ENCODE measurements at regions not wholly inside any gene's neighbourhood (a gene's known extent, or its start where the extent isn't known, plus 50 kb on each side); places are given as distances from the start of the nearest gene placed in this dataset.
"Not testable (repeated sequence)": the region's sequence is repeated elsewhere in the genome, so short reads cannot be mapped to it uniquely, and the experiment has no call there.

DNA sequence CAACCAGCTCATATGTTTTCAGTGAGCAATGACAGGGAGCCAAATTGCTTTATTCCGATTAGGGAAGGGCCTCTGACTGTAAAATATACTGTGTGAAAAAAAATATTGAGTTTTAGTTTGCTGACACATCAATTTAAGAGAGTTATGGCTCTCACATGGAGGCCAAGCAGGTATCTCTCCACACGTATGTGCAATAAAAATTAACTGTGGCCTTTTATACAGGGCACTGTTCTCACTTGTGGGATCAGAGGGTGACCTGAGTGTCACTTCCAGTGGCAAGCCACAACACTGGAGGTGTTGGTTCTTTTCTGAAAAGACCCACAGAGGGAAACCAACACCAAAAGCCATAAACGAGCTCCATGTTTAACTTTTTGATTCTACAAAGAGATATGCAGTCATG lies 462.8 kb downstream of the MID1IP1 start:
- Histone ChIP-seq H3K27me3 (no peaks in the 10 kb centered on the region), H3K4me3 (no peak overlapping the region), H3K27ac (no peak overlapping the region), H3K9me3 (no peaks in the 10 kb centered on the region), H3K4me1 (no peaks in the 10 kb centered on the region), H3K36me3 (replicated peaks in 1 of 2; ENCODE audit: insufficient read depth in 1 of 2, low read depth in 2 of 2) (no peaks in the 10 kb centered on the region)
- WGBS, 2 donors: 57 to 67% methylated on average over 3 of the region's 3 CpGs
- TF ChIP-seq POLR2A (IDR thresholded peaks at IDR 0.05): no peak
- TF ChIP-seq, protein P1, sequence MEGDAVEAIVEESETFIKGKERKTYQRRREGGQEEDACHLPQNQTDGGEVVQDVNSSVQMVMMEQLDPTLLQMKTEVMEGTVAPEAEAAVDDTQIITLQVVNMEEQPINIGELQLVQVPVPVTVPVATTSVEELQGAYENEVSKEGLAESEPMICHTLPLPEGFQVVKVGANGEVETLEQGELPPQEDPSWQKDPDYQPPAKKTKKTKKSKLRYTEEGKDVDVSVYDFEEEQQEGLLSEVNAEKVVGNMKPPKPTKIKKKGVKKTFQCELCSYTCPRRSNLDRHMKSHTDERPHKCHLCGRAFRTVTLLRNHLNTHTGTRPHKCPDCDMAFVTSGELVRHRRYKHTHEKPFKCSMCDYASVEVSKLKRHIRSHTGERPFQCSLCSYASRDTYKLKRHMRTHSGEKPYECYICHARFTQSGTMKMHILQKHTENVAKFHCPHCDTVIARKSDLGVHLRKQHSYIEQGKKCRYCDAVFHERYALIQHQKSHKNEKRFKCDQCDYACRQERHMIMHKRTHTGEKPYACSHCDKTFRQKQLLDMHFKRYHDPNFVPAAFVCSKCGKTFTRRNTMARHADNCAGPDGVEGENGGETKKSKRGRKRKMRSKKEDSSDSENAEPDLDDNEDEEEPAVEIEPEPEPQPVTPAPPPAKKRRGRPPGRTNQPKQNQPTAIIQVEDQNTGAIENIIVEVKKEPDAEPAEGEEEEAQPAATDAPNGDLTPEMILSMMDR (IDR thresholded peaks at IDR 0.05): no peak
- DNase-seq (no peak), ATAC-seq (no peak)
- intact Hi-C loops (cut with DNase I): no loop called here

DNA sequence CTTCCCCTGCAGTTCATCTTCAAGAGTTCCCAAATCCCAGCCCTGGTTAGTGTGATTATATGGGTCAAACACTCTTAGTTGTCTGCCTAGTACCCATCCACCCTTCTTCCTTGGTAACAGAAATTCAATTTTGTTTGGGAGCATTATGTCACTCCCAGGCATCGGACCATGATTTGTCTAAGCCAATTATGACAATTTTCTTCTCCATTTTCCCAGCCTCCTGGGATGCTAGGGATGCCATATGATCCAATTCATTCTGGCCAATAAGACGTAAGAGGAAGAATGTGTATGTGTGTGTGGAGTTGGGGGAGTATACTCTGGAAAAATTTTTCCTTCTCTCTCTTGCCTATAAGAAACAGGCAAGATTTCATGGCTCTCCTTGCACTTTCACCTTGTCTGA lies 465.9 kb downstream of the MID1IP1 start:
- no peaks in the 10 kb centered on the region for H3K27me3 ChIP-seq
- ATAC-seq (no peak), DNase-seq (no peak)
- no peaks in the 10 kb centered on the region for H3K4me1 ChIP-seq
- TF ChIP-seq POLR2A (IDR thresholded peaks at IDR 0.05): no peak
- TF ChIP-seq, protein P1 (IDR thresholded peaks at IDR 0.05): no peak
- H3K27ac ChIP-seq: no peak overlapping the region
- H3K9me3 ChIP-seq: no peaks in the 10 kb centered on the region
- H3K36me3 ChIP-seq (replicated peaks in 1 of 2; ENCODE audit: insufficient read depth in 1 of 2, low read depth in 2 of 2): no peaks in the 10 kb centered on the region
- WGBS, 2 donors: 73 to 83% methylated on average over 2 of the region's 2 CpGs
- H3K4me3 ChIP-seq: no peak overlapping the region
- intact Hi-C loops (cut with DNase I): no loop called here

DNA sequence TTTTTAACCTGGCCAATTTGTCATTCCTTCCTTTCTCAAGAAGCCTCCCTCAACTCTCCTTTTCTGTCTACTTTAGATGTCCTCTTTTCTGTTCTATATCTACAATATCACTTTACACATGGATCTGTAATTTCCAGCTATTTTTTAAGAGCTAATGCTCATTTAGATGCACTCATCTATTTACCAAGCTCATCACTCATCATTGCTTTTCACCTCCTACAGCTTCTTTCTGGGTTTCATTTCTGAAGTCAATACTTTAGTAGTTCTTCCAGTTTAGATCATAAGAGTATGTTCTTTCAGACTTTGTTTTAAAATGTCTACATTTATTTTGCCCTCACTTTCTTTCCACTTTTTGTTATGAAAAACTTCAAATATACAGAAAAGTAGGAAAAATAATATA lies 466.9 kb downstream of the MID1IP1 start:
- H3K27me3 ChIP-seq: no peaks in the 10 kb centered on the region
- no peaks in the 10 kb centered on the region for H3K36me3 ChIP-seq (replicated peaks in 1 of 2; ENCODE audit: insufficient read depth in 1 of 2, low read depth in 2 of 2)
- ATAC-seq (no peak), DNase-seq (no peak)
- H3K4me1 ChIP-seq: no peaks in the 10 kb centered on the region
- H3K27ac ChIP-seq: no peak overlapping the region
- no peaks in the 10 kb centered on the region for H3K9me3 ChIP-seq
- H3K4me3 ChIP-seq: no peak overlapping the region
- intact Hi-C loops (cut with DNase I): no loop called here
- TF ChIP-seq, protein P1 (IDR thresholded peaks at IDR 0.05): no peak
- TF ChIP-seq POLR2A (IDR thresholded peaks at IDR 0.05): no peak

DNA sequence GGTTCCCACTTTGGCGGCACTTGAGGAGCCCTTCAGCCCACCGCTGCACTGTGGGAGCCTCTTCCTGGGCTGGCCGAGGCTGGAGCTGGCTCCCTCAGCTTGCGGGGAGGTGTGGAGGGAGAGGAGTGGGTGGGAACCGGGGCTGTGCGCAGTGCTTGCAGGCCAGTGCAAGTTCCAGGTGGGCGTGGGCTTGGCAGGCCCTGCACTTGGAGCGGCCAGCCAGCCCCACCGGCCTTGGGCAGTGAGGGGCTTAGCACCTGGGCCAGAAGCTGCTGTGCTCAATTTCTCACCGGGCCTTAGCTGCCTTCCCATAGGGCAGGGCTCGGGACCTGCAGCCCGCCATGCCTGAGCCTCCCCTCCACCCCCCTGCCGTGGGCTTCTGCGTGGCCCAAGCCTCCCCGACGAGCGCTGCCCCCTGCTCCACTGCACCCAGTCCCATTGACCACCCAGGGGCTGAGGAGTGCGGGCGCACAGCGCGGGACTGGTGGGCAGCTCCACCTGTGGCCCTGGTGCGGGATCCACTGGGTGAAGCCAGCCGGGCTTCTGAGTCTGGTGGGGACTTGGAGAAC lies 474.3 kb downstream of the MID1IP1 start:
- H3K4me3 ChIP-seq: no peak overlapping the region
- TF ChIP-seq, protein P1 (IDR thresholded peaks at IDR 0.05): no peak
- no peak for TF ChIP-seq POLR2A (IDR thresholded peaks at IDR 0.05)
- H3K4me1 ChIP-seq: no peaks in the 10 kb centered on the region
- intact Hi-C loops (cut with DNase I): no loop called here
- no peak overlapping the region for H3K27ac ChIP-seq
- ATAC-seq: no peak
- H3K9me3 ChIP-seq: no peaks in the 10 kb centered on the region
- no peak for DNase-seq
- no peaks in the 10 kb centered on the region for H3K36me3 ChIP-seq (replicated peaks in 1 of 2; ENCODE audit: insufficient read depth in 1 of 2, low read depth in 2 of 2)
- no peaks in the 10 kb centered on the region for H3K27me3 ChIP-seq
- WGBS, 2 donors: 97% methylated on average over 11 of the region's 23 CpGs; no CpG with 5 or more reads in 1 of the 2 donors

DNA sequence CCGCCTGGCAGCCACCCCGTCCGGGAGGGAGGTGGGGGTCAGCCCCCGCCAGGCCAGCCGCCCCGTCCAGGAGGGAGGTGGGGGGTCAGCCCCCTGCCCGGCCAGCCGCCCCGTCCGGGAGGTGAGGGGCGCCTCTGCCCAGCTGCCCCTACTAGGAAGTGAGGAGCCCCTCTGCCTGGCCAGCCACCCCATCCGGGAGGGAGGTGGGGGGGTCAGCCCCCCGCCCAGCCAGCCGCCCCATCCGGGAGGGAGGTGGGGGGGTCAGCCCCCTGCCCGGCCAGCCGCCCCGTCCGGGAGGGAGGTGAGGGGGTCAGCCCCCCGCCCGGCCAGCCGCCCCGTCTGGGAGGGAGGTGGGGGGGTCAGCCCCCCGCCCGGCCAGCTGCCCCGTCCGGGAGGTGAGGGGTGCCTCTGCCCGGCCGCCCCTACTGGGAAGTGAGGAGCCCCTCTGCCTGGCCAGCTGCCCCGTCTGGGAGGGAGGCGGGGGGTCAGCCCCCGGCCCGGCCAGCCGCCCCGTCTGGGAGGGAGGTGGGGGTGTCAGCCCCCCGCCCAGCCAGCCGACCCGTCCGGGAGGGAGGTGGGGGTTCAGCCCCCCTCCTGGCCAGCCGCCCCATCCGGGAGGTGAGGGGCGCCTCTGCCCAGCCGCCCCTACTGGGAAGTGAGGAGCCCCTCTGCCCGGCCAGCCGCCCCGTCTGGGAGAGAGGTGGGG lies 476.6 kb downstream of the MID1IP1 start:
- H3K4me1 ChIP-seq; H3K36me3 ChIP-seq (replicated peaks in 1 of 2; ENCODE audit: insufficient read depth in 1 of 2, low read depth in 2 of 2); H3K9me3 ChIP-seq; intact Hi-C loops (cut with DNase I); ATAC-seq; H3K27ac ChIP-seq; DNase-seq; H3K4me3 ChIP-seq; H3K27me3 ChIP-seq: not testable (repeated sequence)
- no CpG with 5 or more reads among the region's 46 CpGs for WGBS, 2 donors

Measured in body of pancreas (tissue), 4 donors.